SK-N-SH (cell line): ENCODE measurements at regions not wholly inside any gene's neighbourhood (a gene's known extent, or its start where the extent isn't known, plus 50 kb on each side); places are given as distances from the start of the nearest gene placed in this dataset.

Experiments used
- CTCF ChIA-PET: fragments of 300-600, 350-600 bp; formaldehyde crosslinking; extraction: SDS; loops from one replicate; lab custom pipeline; 2021; lab: Yijun Ruan, JAX
- POLR2A ChIA-PET: fragments of 350-600 bp; sonication (Branson Sonifier 250); formaldehyde crosslinking; extraction: SDS; loops from one replicate; lab custom pipeline; 2020; ENCODE audit warnings: antibody characterized with exemption, inconsistent platforms; lab: Yijun Ruan, JAX
- DNase-seq: peaks from one replicate; pipeline ENCODE4 v3.0.0; 2012
- H2AFZ ChIP-seq: fragments of 200-600 bp; sonication (generic); 2 replicates; pipeline ENCODE4 v1.8.1; 2016; ENCODE audit warnings: antibody characterized with exemption, mild to moderate bottlenecking, low read depth
- H3F3A ChIP-seq: fragments of 200-600 bp; sonication (generic); replicated peaks from 2 replicates; pipeline ENCODE3; 2016; ENCODE audit warnings: antibody characterized with exemption, mild to moderate bottlenecking; ENCODE audit not compliant: insufficient read depth
- H3K27ac ChIP-seq, 2 experiments: fragments of 200-500 bp in 1 of 2; fragments of 200-600 bp in 1 of 2; sonication (Bioruptor generic) in 1 of 2; sonication (generic), shearing (Covaris generic) in 1 of 2; 2 replicates each; pipeline versions ENCODE4 v1.5.1 to v1.6.1; 2014 to 2016; ENCODE audit warnings: low read depth in 2 of 2, inconsistent platforms in 1 of 2, low read length in 1 of 2, mild to moderate bottlenecking in 1 of 2, mixed read lengths in 1 of 2
- H3K27me3 ChIP-seq: fragments of 200-600 bp; sonication (generic), shearing (Covaris generic); 2 replicates; pipeline ENCODE4 v1.6.1; 2016; ENCODE audit warnings: mixed run types; ENCODE audit not compliant: insufficient read depth
- H3K36me3 ChIP-seq, 2 experiments: fragments of 200-500 bp in 1 of 2; fragments of 200-600 bp in 1 of 2; sonication (Bioruptor generic) in 1 of 2; sonication (generic) in 1 of 2; replicated peaks in 1 of 2; 2 replicates each; pipeline versions ENCODE3 to v1.5.1; 2014 to 2016; ENCODE audit warnings: low read length in 1 of 2, mild to moderate bottlenecking in 1 of 2; ENCODE audit not compliant: insufficient read depth in 2 of 2, control insufficient read depth in 1 of 2
- H3K4me1 ChIP-seq, 2 experiments: fragments of 200-500 bp in 1 of 2; fragments of 200-600 bp in 1 of 2; sonication (Bioruptor generic) in 1 of 2; sonication (generic), shearing (Covaris generic) in 1 of 2; 2 replicates each; pipeline versions ENCODE4 v1.5.1 to v1.6.1; 2014 to 2016; ENCODE audit warnings: low read depth in 1 of 2, low read length in 1 of 2, mixed run types in 1 of 2; ENCODE audit not compliant: insufficient read depth in 2 of 2, control insufficient read depth in 1 of 2
- H3K4me2 ChIP-seq: fragments of 200-600 bp; sonication (generic), shearing (Covaris generic); 2 replicates; pipeline ENCODE4 v1.6.1; 2017; ENCODE audit warnings: mixed run types
- H3K4me3 ChIP-seq, 2 experiments: fragments of 200-500 bp in 1 of 2; fragments of 200-600 bp in 1 of 2; sonication (Bioruptor generic) in 1 of 2; sonication (generic), shearing (Covaris generic) in 1 of 2; 2 replicates each; pipeline versions ENCODE4 v1.5.1 to v1.8.1; 2014 to 2016; ENCODE audit warnings: low read depth in 2 of 2, inconsistent platforms in 1 of 2, low read length in 1 of 2, mild to moderate bottlenecking in 1 of 2, mixed read lengths in 1 of 2, moderate library complexity in 1 of 2
- H3K79me2 ChIP-seq: fragments of 200-600 bp; sonication (generic); 2 replicates; pipeline ENCODE4 v1.8.1; 2017; ENCODE audit warnings: mild to moderate bottlenecking; ENCODE audit not compliant: insufficient read depth
- H3K9ac ChIP-seq: fragments of 200-600 bp; sonication (generic); 2 replicates; pipeline ENCODE4 v1.6.1; 2017; ENCODE audit warnings: mixed run types
- H3K9me2 ChIP-seq: fragments of 200-600 bp; sonication (generic); 2 replicates; pipeline ENCODE4 v1.6.1; 2017; ENCODE audit warnings: mixed run types
- H3K9me3 ChIP-seq: fragments of 200-600 bp; sonication (generic); 2 replicates; pipeline ENCODE4 v1.6.1; 2017; ENCODE audit warnings: mixed run types, mild to moderate bottlenecking, moderate library complexity
- H4K20me1 ChIP-seq: fragments of 200-600 bp; sonication (generic); 2 replicates; pipeline ENCODE4 v1.6.1; 2017; ENCODE audit warnings: mild to moderate bottlenecking, mixed run types; ENCODE audit not compliant: insufficient read depth
- EZH2phosphoT487 ChIP-seq: fragments of 200-600 bp; sonication (generic); IDR thresholded peaks from 2 replicates; pipeline ENCODE4 v1.6.1; 2017; ENCODE audit warnings: low read depth, mixed run types, mild to moderate bottlenecking, antibody characterized with exemption, moderate library complexity, borderline replicate concordance
- FOXJ3 ChIP-seq: sonication (generic); formaldehyde crosslinking; IDR thresholded peaks from 2 replicates; pipeline ENCODE4 v1.5.1; 2020; ENCODE audit warnings: mild to moderate bottlenecking, missing genetic modification reagents
- FOXM1 ChIP-seq: IDR thresholded peaks from 2 replicates; pipeline ENCODE4 v1.4.0; 2012; ENCODE audit warnings: low read depth, mild to moderate bottlenecking
- NRF1 ChIP-seq: IDR thresholded peaks from 2 replicates; pipeline ENCODE4 v1.6.1; 2012; ENCODE audit warnings: low read depth, mild to moderate bottlenecking, low read length
- POLR2AphosphoS5 ChIP-seq: IDR thresholded peaks from 2 replicates; pipeline ENCODE4 v1.6.1; 2012; ENCODE audit warnings: low read depth, low read length
- RCOR1 ChIP-seq: fragments of 150-350 bp; IDR thresholded peaks from 2 replicates; pipeline ENCODE4 v1.6.1; 2017; ENCODE audit warnings: antibody characterized with exemption, low read length
- RXRA ChIP-seq: IDR thresholded peaks from 2 replicates; pipeline ENCODE4 v1.4.0; 2012; ENCODE audit warnings: low read depth, mild to moderate bottlenecking, borderline replicate concordance
- SIN3A ChIP-seq: IDR thresholded peaks from 2 replicates; pipeline ENCODE4 v1.6.1; 2012; ENCODE audit warnings: low read depth, mild to moderate bottlenecking, low read length, moderate library complexity, borderline replicate concordance
- WGBS: methylation state at CpG from one replicate; pipeline ENCODE4 v1.1.6; 2017; ENCODE audit warnings: low lambda C conversion rate; 5-methylcytosine and 5-hydroxymethylcytosine counted together
- TF ChIP-seq, protein P1 (sequence below): IDR thresholded peaks from 2 replicates; pipeline ENCODE4; 2012
- TF ChIP-seq, protein P2 (sequence below): IDR thresholded peaks from 2 replicates; pipeline ENCODE4 v1.4.0; 2012; ENCODE audit warnings: low read depth
- TF ChIP-seq, protein P3 (sequence below): fragments of 150-350 bp; IDR thresholded peaks from 2 replicates; pipeline ENCODE4 v1.6.1; 2016; ENCODE audit warnings: mild to moderate bottlenecking, low read depth, low read length
- TF ChIP-seq, protein P4 (sequence below): IDR thresholded peaks from 2 replicates; pipeline ENCODE4 v1.6.1; 2012; ENCODE audit warnings: mild to moderate bottlenecking, low read depth, low read length, moderate library complexity
- TF ChIP-seq, protein P5 (sequence below): fragments of 150-350 bp; IDR thresholded peaks from 2 replicates; pipeline ENCODE4 v1.6.1; 2017; ENCODE audit warnings: antibody characterized with exemption, low read length, low read depth, borderline replicate concordance

DNA sequence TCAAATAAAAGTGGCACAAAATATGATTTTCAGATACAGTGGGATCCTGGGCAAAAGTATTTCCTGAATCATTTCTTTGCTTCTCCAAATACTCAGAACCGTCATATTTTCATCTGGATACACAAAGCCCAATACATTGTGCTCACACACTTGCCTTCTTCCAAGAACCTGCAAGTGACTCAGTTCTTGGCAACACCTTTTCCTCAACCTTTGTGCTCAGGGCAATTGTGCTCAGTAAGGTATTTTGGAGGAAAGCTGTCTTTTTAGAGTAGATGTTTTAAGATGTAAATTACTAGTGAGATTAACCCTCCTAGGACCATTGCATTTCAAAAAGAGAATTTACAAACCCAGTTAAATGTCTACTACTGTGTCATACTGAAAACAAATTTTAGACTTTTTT, 233.5 kb downstream of the EFNB2 start:
- ChIA-PET POLR2A (no interaction called here), CTCF (no interaction called here)
- no peak for DNase-seq
- Histone ChIP-seq H3K36me3 (no peaks in the 10 kb centered on the region), H3K79me2 (no peaks in the 10 kb centered on the region), H3K9ac (no peak overlapping the region), H3K27ac (no peak overlapping the region), H4K20me1 (no peaks in the 10 kb centered on the region), H3K27me3 (no peaks in the 10 kb centered on the region), H3K9me2 (no peaks in the 10 kb centered on the region), H3K4me3 (no peak overlapping the region), H3K4me1 (no peaks in the 10 kb centered on the region; a peak in 1 of 4 replicates), H2AFZ (no peak overlapping the region), H3K9me3 (peaks cover 5% of the 10 kb centered on the region; the same call in 1 of the 2 replicates), H3F3A (no peaks in the 10 kb centered on the region), H3K4me2 (no peak overlapping the region)
- WGBS: 89% methylated on average over 1 of the region's 1 CpG
- no peak for TF ChIP-seq EZH2phosphoT487
- TF ChIP-seq, protein P1, sequence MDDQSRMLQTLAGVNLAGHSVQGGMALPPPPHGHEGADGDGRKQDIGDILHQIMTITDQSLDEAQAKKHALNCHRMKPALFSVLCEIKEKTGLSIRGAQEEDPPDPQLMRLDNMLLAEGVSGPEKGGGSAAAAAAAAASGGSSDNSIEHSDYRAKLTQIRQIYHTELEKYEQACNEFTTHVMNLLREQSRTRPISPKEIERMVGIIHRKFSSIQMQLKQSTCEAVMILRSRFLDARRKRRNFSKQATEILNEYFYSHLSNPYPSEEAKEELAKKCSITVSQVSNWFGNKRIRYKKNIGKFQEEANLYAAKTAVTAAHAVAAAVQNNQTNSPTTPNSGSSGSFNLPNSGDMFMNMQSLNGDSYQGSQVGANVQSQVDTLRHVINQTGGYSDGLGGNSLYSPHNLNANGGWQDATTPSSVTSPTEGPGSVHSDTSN: no peak

DNA sequence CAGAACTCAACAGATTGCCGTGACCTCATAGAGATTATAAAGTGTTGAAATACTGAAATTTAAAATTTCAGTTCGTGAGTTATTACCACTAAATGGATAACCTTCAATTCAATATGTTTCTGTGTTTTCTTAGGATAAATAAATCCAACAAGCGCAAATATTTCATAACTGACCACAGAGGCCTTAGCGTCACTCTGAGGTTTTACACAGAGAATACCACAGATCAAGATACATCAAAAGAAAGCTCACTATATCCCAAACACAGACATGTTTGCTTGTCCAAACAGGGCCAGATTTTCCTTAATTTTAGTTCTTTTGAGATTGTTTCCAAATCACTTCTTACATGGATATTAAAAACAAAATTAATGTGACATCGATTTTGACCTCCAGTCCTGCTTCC, 235.8 kb downstream of the EFNB2 start:
- no peaks in the 10 kb centered on the region for H3K79me2 ChIP-seq
- H3K4me3 ChIP-seq: no peak overlapping the region
- H3F3A ChIP-seq: no peaks in the 10 kb centered on the region
- CTCF ChIA-PET: no interaction called here
- TF ChIP-seq SIN3A (no peak), RXRA (no peak), POLR2AphosphoS5 (no peak), RCOR1 (no peak)
- TF ChIP-seq, protein P2, sequence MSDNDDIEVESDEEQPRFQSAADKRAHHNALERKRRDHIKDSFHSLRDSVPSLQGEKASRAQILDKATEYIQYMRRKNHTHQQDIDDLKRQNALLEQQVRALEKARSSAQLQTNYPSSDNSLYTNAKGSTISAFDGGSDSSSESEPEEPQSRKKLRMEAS: no peak
- 65% methylated on average over 5 of the region's 5 CpGs for WGBS
- no peak overlapping the region for H3K27ac ChIP-seq
- H3K36me3 ChIP-seq: no peaks in the 10 kb centered on the region
- DNase-seq: no peak
- no peak overlapping the region for H3K9ac ChIP-seq
- POLR2A ChIA-PET: no interaction called here
- no peak overlapping the region for H3K4me2 ChIP-seq
- H3K9me2 ChIP-seq: no peaks in the 10 kb centered on the region
- no peaks in the 10 kb centered on the region for H4K20me1 ChIP-seq
- no peaks in the 10 kb centered on the region; a peak in 1 of 4 replicates for H3K4me1 ChIP-seq
- H2AFZ ChIP-seq: no peak overlapping the region
- no peaks in the 10 kb centered on the region for H3K27me3 ChIP-seq
- H3K9me3 ChIP-seq: peaks cover 5% of the 10 kb centered on the region; the same call in 1 of the 2 replicates

DNA sequence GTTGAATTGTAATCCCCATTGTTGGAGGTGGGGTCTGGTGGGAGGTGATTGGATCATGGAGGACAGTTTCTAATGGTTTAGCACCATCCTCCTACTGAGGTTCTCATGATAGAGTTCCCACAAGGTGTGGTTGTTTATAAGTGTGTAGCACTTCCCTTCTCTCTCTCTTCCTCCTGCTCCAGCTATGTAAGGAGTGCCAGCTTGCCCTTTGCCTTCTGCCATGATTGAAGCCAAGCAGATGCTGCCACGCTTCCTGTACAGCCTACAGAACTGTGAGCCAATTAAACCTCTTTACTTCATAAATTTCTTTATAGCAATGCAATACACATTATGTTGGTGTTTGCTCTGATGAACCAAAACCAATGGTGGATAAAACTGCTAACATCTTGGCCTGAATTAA, 238.2 kb downstream of the EFNB2 start:
- no peak for DNase-seq
- no peaks in the 10 kb centered on the region for H3F3A ChIP-seq
- H3K9ac ChIP-seq: no peak overlapping the region
- H4K20me1 ChIP-seq: no peaks in the 10 kb centered on the region
- H3K4me2 ChIP-seq: no peak overlapping the region
- ChIA-PET CTCF (no interaction called here), POLR2A (no interaction called here)
- 24% methylated on average over 1 of the region's 1 CpG for WGBS
- no peaks in the 10 kb centered on the region for H3K36me3 ChIP-seq
- H3K9me3 ChIP-seq: peaks cover 5% of the 10 kb centered on the region; the same call in 1 of the 2 replicates
- H3K9me2 ChIP-seq: no peaks in the 10 kb centered on the region
- no peak overlapping the region for H2AFZ ChIP-seq
- no peaks in the 10 kb centered on the region for H3K27me3 ChIP-seq
- no peak overlapping the region for H3K27ac ChIP-seq
- no peaks in the 10 kb centered on the region; a peak in 1 of 4 replicates for H3K4me1 ChIP-seq
- H3K4me3 ChIP-seq: no peak overlapping the region; a peak in 1 of 4 replicates
- no peaks in the 10 kb centered on the region for H3K79me2 ChIP-seq
- TF ChIP-seq NRF1 (no peak), FOXM1 (no peak), FOXJ3 (CRISPR knock-in tag) (no peak)
- TF ChIP-seq, protein P2: no peak
- TF ChIP-seq, protein P3, sequence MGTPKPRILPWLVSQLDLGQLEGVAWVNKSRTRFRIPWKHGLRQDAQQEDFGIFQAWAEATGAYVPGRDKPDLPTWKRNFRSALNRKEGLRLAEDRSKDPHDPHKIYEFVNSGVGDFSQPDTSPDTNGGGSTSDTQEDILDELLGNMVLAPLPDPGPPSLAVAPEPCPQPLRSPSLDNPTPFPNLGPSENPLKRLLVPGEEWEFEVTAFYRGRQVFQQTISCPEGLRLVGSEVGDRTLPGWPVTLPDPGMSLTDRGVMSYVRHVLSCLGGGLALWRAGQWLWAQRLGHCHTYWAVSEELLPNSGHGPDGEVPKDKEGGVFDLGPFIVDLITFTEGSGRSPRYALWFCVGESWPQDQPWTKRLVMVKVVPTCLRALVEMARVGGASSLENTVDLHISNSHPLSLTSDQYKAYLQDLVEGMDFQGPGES: no peak
- TF ChIP-seq, protein P1: no peak
- TF ChIP-seq, protein P4, sequence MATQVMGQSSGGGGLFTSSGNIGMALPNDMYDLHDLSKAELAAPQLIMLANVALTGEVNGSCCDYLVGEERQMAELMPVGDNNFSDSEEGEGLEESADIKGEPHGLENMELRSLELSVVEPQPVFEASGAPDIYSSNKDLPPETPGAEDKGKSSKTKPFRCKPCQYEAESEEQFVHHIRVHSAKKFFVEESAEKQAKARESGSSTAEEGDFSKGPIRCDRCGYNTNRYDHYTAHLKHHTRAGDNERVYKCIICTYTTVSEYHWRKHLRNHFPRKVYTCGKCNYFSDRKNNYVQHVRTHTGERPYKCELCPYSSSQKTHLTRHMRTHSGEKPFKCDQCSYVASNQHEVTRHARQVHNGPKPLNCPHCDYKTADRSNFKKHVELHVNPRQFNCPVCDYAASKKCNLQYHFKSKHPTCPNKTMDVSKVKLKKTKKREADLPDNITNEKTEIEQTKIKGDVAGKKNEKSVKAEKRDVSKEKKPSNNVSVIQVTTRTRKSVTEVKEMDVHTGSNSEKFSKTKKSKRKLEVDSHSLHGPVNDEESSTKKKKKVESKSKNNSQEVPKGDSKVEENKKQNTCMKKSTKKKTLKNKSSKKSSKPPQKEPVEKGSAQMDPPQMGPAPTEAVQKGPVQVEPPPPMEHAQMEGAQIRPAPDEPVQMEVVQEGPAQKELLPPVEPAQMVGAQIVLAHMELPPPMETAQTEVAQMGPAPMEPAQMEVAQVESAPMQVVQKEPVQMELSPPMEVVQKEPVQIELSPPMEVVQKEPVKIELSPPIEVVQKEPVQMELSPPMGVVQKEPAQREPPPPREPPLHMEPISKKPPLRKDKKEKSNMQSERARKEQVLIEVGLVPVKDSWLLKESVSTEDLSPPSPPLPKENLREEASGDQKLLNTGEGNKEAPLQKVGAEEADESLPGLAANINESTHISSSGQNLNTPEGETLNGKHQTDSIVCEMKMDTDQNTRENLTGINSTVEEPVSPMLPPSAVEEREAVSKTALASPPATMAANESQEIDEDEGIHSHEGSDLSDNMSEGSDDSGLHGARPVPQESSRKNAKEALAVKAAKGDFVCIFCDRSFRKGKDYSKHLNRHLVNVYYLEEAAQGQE: no peak
- TF ChIP-seq, protein P5, sequence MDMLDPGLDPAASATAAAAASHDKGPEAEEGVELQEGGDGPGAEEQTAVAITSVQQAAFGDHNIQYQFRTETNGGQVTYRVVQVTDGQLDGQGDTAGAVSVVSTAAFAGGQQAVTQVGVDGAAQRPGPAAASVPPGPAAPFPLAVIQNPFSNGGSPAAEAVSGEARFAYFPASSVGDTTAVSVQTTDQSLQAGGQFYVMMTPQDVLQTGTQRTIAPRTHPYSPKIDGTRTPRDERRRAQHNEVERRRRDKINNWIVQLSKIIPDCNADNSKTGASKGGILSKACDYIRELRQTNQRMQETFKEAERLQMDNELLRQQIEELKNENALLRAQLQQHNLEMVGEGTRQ: no peak
